DND-41 (cell line): ENCODE measurements at regions not wholly inside any gene's neighbourhood (a gene's known extent, or its start where the extent isn't known, plus 50 kb on each side); places are given as distances from the start of the nearest gene placed in this dataset.

Experiments used
- CTCF ChIP-seq: IDR thresholded peaks from 2 replicates; pipeline ENCODE4 v1.5.1; 2012; ENCODE audit warnings: borderline replicate concordance, low read length, moderate library complexity, mild to moderate bottlenecking; ENCODE audit not compliant: poor library complexity, severe bottlenecking; ENCODE audit errors: extremely low read depth
- EZH2 ChIP-seq: IDR thresholded peaks from 3 replicates; pipeline ENCODE4 v1.6.1; 2012; ENCODE audit warnings: borderline replicate concordance, low read depth, mild to moderate bottlenecking, moderate library complexity, low read length, inconsistent platforms; ENCODE audit not compliant: severe bottlenecking

- TF ChIP-seq CTCF (no peak), EZH2 (no peak)
These were observed 334.1 kb downstream of the RPS24 start for GRCh38 chr10:78367751-78368150.
